Cerebellar nuclear complex (tissue), 1 donor: ENCODE measurements at regions not wholly inside any gene's neighbourhood (a gene's known extent, or its start where the extent isn't known, plus 50 kb on each side); places are given as distances from the start of the nearest gene placed in this dataset.

Source experiments
- DNase-seq, 2 experiments: peaks; one replicate each; lab custom pipeline; 2025; lab: John Stamatoyannopoulos, UW

DNA sequence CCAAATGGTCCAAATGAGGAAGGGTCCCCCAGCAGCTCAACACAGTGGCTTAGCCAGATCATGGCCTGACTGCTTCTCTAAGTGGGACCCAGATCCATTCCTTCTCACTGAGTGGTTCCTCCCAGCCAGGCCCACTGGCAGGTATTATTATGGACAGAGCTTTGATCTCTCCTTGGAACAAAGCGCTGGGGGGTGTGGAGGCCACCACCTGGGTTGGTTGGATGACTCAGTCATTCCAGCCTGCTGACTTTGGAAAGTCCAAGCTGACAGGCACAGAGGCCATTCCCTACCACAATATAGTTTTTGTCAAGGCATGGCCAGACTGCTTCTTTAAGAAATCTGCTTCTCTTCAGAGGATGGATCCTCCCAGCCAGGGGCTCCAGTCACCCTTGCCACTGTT is 341.1 kb downstream of the BTG1 start:
- no peak for DNase-seq

DNA sequence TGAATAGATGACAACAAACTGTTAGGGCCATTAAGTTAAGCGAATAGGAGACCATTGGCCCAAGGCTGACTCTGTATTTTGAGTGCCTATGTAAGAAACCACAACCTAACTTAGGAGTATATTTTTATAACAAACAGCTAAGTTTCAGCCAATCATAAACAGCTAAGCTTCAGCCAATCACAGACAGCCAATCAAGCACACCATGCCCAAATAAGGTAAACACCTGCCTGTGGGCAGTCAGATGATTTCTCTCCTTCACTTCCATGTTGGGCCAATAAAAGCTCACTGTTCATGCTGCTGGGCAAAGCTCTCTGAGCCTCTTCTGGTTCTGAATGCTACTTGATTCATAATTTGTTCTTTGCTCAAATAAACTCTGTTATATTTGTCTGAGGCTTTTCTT is 344.6 kb downstream of the BTG1 start:
- no peak for DNase-seq

DNA sequence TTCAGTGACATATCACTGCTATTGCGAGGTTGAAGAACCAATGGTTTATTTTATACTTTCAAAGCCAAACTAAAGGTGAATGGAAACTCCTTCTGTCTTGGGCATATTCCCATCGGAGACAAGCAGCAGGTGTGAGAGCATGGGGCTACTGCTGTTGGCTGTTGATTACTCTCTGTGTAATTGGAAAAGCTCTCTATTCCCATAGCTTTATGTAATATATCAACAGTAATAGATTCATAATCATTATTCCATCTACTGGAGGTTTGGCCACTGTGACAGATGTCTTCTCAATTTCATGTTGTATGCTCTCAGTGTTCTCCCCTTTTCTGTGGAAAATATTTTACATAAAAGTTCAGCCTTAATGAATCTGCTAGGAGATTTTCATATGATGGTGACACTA is 352.0 kb downstream of the BTG1 start:
- DNase-seq, result no peak

DNA sequence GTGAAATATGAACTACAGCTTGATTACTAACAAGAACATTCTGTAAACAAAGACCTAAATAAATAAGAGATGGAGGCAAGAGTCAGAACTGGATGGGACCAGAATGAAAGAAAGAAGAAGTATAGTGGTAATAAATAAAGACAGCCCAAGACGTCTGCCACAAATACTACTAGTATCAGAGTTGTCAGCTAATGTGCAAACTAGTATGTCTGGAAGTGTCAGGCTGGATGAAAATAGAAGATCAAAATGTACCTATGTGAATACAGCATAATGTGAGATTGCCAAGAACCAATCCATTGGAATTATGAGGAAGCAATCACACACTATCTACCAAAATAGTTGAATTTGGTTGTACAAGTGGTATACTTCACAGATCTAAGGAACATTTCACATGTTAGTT is 353.0 kb downstream of the BTG1 start:
- DNase-seq, result no peak

DNA sequence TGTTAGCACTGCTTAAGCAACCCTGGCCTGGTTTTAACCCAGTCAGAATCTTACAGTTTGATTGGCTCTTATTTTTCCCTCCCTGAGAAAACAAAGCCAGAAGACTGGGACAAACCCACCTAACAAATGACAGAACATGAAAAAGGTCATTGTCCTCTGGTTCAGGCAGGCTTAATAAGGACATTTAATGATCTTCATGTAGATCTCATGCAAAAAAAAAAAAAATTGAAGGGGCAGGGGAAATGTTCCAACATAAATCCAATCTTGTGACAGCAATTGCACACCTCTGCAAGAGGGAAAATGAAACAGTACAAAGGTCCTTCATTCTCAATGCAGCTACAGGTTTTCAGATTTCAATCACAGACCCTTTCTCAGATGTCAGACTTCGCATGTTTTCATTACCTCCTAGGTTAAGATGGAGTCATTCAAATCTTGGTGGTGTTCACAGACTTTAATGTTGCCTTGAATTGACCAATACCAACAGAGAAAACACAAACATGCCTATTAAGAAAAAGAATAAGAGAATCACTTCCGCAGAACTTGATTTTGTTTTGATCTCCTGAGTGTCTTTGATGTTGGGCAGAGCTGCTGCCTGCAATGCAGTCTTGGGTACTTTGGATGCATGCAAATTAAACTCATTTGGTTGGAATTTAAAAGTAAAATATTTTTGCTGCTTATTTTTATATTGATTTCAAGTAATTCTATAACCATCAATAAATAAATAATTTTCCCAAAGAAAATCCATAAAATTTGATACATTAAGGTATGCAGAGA is 359.0 kb downstream of the BTG1 start:
- DNase-seq, result no peak

DNA sequence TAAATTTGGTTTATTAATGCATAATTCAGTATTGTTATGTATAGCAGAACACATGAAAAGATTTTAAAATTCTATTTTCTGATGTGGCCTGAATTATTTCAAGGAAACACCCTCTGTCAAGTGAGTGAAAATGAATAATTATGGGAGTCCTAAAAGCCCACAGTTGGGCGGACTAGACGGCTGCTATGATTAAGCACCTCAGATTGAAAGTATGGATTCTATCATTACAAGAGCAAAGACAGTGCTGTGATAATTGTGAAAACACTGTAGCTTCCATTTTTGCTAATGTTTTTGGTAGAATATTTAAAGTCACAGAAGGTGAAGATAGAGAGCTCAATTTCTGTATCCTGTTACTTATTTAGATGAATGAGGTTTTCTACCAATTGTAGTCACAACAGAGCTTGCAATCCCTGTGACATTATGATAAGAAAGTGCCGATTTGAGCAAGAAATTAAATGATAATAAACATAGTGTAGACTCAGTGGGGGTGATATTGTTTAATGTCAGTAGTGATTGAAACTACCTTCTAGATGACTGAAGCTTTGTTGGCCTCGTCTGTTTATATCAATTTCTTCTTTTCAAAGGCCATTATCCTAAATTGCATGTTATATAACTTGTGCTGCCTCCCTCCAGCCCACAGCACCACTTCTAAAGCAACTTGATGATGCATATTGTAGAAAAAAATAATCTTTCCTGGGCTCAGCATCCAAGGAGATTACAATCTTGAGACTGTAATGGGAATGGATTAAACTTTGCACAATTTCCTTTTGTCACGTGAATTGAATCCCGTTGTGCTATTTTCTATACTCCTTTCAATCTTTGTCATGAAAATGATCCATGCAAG is 359.8 kb downstream of the BTG1 start:
- DNase-seq, result no peak

DNA sequence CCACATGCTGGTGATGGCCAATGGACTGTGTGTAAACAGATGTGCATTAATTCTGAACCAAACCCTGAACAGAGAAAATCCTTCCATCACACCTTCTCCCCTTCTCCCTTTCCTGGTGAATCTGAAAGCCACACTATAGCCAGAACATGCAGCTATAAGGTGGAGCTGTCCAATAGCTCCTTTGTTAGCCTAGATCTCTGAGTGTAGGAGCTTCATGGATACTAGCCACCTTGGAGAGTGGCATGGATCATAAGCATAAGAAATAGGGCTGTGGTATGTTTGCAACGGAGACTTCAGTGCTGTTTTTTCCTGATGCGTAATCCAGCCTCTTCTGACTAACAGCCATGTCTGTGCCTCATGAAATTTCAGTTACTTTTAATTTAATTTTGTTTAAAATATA is 364.5 kb downstream of the BTG1 start:
- DNase-seq, result no peak

DNA sequence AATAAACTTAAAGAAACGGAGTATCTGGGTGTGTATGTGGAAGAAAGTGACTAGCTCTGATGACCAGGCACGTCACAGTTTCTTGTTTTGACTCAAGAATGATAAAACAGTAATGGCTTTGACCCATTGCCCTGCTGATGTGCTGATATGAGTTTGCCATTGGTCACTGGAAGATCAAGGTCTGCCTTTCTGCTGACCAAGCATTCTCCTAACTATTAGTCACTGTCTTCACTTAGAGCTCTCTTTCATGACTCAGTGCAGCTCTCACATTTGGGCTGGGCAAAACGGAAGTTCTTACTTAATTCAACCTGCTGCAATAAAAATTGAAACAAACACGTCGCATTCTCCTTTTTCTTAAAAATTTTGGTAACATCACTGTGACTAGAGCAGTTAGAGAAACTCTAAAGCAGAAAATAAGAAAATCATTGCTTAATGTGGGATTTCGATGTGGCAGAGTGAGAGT is 366.7 kb downstream of the BTG1 start:
- no peak for DNase-seq

DNA sequence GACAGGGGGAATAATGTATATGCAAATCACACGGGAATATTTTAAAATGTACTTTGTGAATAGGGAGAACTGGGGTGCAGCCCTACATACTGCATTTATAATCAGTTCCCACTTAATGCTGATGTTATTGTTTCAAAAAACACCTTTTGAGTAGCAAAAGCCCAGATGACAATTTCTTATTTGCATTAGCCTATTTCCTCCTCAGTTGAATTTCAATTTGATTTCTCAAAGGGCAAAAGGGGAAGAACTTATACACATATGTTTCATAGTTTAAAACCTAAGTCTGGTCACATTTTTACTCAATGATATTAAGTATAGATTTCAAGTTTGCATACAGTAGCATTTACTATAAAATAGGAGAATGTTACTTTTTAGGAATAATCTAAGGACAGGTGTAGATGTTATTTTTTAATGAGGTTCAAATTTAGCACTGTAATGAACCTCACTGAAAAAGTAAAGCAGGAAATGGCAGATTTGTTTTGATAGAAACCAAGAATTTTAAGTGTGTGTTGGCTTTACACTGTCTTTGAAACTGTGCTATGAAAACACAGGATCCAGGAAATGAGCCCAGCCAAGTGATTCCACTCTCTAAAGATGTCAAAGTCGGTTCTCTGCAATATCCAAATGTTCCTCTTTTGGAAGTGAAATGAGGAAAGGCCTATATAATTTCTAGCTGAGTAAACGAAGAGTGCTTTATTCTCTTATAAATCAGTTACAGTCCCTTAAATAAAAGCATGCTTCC is 367.4 kb downstream of the BTG1 start:
- DNase-seq, result no peak

DNA sequence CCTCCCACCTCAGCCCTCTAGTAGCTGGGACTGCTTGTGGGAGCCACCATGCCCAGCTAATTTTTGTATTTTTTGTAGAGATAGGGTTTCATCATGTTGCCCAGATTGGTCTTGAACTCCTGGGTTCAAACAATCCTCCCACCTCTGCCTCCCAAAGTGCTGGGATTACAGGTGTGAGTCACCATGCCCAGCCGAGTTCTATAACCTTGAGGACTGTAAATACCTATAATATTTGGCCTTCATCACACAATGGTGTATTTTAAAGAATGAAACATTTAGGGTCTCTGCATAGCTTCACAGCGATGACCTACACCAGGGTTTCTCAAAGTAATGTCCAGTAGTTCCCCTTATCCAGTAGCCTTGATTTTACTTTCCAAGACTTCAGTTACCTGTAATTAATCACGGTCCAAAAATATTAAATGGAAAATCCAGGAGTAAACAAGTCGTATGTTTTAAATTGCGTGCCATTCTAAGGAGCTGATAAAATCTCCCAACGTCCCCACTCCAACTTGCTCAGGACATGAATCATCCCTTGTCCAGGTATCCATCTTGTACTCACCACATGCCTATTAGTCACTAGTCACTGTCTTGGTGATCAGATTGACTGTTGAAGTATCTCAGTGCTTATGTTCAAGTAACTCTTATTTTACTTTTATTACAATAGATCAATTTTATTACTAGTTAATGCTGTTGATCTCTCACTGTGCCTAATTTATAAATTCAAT is 368.2 kb downstream of the BTG1 start:
- no peak for DNase-seq

DNA sequence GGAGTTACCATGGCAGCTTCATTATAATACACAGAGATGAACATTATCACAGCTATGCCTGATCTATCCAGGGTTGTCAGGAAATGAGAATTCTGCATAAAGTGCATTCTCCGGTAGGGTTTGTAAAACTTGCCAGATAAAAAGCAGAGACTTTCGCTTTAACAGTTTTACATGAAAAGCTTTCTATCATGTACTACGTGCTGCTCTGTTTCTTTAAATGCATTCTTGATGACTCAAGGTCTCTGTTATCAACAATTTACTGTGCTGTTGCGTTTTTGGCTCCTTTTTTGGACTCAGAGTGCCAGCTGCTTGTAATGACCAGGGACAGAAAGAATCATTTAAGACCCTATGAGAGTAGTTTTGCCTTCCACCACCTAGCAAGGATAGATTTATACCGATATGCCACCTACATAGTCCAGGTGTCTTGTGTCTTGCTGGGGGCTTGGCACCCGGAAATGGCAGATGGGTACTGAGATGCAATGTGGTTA is 371.2 kb downstream of the BTG1 start:
- no peak for DNase-seq

DNA sequence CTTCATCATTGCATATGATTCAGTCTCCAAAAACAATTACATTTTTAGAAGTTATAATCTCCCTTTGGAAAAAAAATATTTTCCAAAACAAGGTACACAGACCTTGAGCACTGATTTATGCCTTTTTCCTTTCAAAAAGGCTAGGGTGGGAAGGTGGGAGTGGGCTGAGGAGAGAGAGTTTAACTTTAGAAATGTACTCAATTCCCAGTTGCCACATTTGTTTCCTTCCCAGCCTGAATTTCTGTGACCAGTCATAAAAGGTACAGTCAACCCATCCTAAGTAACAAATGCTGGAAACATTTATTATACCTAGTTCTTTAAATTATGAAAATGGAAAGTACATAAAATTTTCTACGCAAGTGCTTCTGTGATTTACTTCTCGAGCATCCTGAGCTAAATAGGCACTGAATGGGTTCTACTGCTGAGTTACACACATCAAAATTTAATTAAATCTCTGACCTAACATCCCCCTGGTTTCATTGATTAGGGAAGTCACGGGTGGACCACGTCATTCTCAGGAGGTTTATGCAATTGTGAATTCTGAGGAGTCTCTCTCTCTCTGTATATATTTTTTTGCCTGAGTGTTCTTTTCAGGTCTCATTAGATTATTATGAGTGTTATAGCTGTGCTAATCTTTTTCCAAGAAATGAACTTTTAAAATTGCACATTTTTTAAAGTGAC is 371.8 kb downstream of the BTG1 start:
- no peak for DNase-seq

DNA sequence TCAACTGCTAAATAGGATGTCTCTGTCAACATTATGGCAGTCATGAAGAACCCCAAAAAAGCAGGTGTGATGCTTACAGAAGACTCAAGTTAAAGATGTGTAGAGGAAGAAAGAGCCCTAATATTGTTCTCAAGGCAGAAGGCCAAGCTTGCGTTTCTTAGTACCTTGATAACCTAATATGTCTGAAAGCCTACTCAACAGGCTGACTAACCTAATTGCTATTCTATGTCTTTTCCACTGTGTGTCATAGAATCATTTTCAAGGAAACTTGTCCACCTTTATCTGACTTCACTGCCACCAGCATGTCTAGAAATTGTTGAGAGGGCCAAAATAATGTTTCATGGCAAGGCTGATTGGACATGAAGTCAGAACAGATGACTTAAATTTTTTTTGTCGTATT is 373.2 kb downstream of the BTG1 start:
- DNase-seq, result no peak

DNA sequence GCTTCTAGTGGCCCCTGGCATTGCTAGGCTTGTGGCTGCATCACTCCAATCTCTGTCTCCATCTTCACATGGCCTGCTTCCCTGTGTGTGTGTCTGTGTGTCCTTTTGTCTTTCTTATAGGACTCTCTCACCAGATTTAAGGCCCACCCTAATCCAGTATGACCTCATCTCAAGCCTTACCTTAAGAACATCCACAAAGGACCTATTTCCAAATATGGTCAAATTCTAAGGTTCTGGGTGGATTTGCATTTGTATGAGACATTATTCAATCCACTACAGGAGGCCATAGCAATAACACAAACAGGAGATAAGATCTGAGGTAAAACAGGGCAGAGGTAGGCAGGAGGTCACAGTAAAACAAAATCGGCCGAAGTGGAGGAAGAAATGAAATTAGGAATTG is 375.9 kb downstream of the BTG1 start:
- DNase-seq, result no peak

DNA sequence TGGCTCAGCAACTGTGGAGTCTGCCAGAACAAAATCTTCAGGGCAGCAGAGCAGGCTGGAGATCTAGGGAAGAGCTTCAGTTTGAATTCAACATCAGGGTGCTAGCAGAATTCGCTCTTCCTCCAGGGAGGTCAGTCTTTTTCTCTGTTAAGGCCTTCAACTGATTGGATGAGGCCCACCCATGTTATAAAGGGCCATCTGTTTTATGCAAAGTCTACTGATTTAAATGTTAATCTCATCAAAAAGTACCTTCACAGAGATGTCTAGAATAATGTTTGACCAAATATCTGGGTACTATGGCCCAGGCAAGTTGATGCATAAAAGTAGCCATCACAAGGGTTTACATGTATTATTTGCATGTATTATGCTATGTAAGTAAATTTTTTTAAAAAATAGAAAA is 378.4 kb downstream of the BTG1 start:
- no peak for DNase-seq

DNA sequence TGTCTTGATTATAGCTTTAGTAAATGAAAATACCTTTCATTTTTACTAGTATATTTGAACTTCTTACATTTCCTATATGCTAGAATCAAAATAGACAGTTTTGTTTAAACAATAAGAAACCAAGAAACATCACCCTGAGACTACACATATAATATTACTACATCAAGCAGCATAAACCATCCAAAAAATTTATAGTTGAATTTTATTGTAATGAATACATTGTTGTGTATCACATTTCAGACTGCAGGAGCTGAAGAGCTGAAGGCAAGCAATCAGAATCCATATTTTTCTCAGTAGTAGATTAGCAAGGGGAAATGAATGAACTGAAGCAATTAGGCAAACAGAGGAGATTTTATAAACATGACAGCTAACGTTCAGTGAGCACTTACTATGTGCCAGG is 379.2 kb downstream of the BTG1 start:
- no peak for DNase-seq

DNA sequence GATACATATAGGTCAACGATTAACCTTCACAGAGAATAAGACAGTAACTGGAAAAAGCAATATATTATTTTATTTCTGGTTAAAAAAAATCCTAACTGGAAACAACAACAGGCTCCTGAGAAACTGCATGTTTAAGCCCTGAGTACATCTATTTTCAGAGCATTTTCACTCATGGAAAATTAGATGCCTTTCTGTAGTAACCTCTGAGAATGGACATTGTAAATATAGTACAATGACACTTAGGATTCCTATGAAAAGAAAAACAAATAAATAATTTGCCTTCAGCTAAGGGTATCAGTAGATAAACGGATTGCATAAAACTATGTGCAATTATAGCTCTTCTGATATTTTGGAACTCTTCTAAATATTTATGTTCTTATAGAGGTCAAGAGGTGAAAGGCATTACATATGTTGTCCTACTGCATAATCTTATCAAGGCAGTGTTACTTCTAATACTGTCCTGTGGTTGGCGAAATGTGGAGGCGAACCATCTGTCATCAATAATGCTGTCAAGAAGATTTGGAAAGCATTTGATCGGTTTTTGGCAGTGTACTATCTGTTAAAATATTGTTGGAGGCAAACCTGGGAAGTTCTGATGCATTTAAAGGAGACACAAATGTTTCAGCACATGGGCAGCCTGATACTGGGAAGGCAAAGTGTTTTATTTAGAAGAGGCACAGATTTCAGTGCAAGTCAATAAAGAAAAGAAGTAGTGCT is 381.8 kb downstream of the BTG1 start:
- no peak for DNase-seq

DNA sequence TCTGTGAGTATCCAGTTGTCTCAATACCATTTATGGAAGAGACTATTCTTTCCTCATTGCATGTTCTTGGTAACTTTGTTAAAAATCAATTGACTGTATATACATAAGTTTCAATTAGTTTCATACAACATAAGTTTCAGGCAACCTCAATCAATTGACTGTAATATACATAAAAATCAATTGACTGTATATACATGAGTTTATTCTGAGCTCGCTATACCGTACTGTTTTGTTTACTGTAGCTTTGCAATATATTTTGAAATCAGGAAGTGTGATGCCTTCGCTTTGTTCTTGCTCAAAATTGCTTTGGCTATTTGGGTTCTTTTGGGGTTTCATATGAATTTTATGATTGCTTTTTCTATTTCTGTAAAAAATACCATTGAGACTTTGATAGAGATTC is 392.0 kb downstream of the BTG1 start:
- DNase-seq, result no peak

DNA sequence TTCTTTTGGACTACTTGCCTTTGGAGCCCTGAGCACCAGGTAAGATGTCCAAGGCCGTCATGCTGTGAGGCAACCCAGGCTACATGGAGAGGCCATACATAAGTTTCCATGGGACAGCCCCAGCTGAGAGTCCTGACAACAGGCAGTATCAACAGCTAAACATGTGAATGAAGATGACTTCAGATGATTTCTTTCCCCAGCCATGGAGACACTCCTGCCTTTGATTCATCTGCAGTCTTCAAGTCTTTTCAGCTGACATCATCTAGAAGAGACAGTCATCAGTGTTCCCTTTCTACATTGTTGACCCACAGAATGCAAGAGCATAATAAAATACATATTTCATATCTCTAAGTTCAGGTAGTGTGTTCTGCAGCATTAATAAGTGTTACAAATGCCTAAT is 398.7 kb downstream of the BTG1 start:
- no peak for DNase-seq

DNA sequence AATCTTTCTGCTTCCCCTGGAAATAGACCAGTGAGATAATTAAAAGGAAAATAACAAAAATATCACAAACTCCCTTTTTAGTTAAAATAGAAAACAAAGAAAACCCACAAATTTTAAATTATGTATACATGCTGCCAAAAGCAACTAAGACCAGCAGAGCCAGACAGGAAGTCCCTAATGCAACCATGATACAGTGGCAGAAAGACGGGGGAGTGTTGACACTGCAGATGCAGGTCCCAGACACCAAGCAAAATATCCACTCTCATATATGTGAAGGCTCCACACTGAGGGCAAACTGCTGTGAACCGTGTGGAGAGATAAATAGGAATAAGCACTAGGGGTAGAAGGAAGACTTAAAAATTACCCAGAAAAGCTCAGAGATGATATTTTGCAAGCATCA is 401.0 kb downstream of the BTG1 start:
- DNase-seq, result no peak
